ENCODE measurements at regions not wholly inside any gene's neighbourhood (a gene's known extent, or its start where the extent isn't known, plus 50 kb on each side); places are given as distances from the start of the nearest gene placed in this dataset.

DNA sequence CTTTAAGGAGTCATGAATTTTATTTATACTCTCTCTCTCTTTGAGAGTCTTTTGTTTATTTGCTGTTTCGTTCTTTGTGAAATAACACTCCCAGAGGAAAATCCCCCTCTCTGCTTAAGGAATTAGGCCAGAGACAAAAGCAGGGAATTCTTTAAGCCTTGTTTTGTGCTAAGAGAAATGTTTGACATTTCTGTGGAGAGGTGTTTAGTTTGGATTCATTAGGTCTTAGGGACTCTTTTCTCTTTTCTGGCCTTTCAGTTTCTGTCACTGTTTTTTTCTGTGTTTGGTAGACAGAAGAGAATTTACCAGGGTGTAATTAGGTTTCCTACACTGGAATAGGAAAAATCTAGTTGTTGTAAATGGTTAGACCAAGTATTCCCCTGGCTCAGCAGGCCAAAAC lies 241.8 kb upstream of the NR2F2 start:
- Histone ChIP-seq H2AFZ (no peak overlapping the region), H3K27me3 (replicated peaks; ENCODE audit: insufficient read depth) (no peaks in the 10 kb centered on the region), H3K4me1 (ENCODE audit: insufficient read depth) (peaks cover 4% of the 10 kb centered on the region; the same call in 1 of the 2 replicates), H3K36me3 (ENCODE audit: low read depth) (no peaks in the 10 kb centered on the region), H3K9me2 (ENCODE audit: insufficient read depth) (no peaks in the 10 kb centered on the region), H4K20me1 (ENCODE audit: insufficient read depth) (no peaks in the 10 kb centered on the region), H3K4me3 (no peak overlapping the region), H3K9ac (no peak overlapping the region), H3K4me2 (ENCODE audit: unreplicated experiment) (no peak overlapping the region), H3K79me2 (ENCODE audit: insufficient read depth) (no peaks in the 10 kb centered on the region), H3K9me3 (ENCODE audit: low read depth) (no peaks in the 10 kb centered on the region), H3K27ac (no peak overlapping the region), H3F3A (ENCODE audit: insufficient read depth) (no peaks in the 10 kb centered on the region)
- DNase-seq, result no peak
- in situ Hi-C loops (cut with MboI), result no loop called here
- TF ChIP-seq EZH2phosphoT487 (IDR thresholded peaks at IDR 0.05; ENCODE audit: insufficient read depth, low read depth) (no peak), EZH2 (IDR thresholded peaks at IDR 0.05; ENCODE audit: insufficient read depth, poor library complexity, severe bottlenecking) (no peak)
- WGBS, 2 experiments (ENCODE audit: low coverage in 1 of 2, low lambda C conversion rate in 2 of 2, missing lambda C conversion rate in 2 of 2), result 87 to 96% methylated on average over 1 of the region's 1 CpG

DNA sequence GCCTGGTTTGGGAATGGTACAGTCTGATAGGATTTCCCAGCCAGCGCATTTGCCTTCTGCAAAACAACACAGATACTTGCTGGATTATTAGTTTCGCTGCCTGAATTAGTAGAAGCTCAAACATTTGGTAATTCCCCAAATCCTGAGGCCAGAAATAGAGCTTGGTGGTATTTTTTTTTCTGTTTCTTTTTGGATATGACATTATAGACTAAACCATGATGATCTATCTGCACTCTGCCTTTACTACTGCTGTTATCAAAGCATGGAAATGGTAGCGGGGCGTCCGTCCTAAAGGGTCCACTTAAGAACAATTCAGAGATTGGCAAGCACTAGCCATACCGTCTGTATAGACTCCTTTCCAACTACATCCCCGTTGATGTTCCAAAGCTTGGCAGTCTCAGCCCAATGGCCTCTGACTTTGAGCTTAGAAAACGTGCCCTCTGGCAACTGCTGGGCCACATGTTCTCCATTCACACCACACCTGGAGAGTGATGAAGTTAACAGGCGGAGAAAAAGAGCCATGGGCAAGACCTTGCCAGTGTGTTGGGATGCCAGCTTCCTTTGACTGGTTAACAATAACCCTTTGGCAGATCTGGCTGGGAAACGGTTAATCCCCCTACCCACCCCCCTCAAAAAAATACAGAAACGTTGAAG lies 241.0 kb upstream of the NR2F2 start:
- H3K27me3 ChIP-seq (replicated peaks; ENCODE audit: insufficient read depth), result no peaks in the 10 kb centered on the region
- in situ Hi-C loops (cut with MboI), result no loop called here
- no peak for DNase-seq

DNA sequence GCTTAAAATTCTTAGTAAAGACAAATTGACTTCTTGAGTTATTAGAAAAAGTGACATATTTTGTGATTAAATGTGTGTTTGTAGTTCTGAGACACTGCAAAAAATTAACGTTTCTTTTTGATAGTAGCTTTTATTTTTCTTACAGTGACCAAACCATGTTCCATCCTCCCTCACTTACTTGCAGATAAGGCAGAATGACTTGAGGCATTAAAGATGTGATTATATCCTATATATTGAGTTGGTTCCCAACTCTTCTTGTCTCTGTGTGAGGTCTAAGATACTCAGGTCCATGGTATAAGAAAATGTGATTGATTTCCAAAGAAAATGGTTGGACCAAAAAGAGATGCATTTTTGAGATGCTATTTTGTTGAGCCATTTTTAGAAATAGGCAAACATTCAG lies 238.3 kb upstream of the NR2F2 start:
- H3K9me2 ChIP-seq (ENCODE audit: insufficient read depth), result no peaks in the 10 kb centered on the region
- H3K9me3 ChIP-seq (ENCODE audit: low read depth), result no peaks in the 10 kb centered on the region
- H3K9ac ChIP-seq, result no peak overlapping the region
- no peaks in the 10 kb centered on the region for H3K79me2 ChIP-seq (ENCODE audit: insufficient read depth)
- in situ Hi-C loops (cut with MboI), result no loop called here
- no peaks in the 10 kb centered on the region for H4K20me1 ChIP-seq (ENCODE audit: insufficient read depth)
- no peak overlapping the region for H3K27ac ChIP-seq
- no peaks in the 10 kb centered on the region for H3K27me3 ChIP-seq (replicated peaks; ENCODE audit: insufficient read depth)
- H3K4me1 ChIP-seq (ENCODE audit: insufficient read depth), result peaks cover 4% of the 10 kb centered on the region; the same call in 1 of the 2 replicates
- no peak for TF ChIP-seq EZH2phosphoT487 (IDR thresholded peaks at IDR 0.05; ENCODE audit: insufficient read depth, low read depth)
- no peak for TF ChIP-seq EZH2 (IDR thresholded peaks at IDR 0.05; ENCODE audit: insufficient read depth, poor library complexity, severe bottlenecking)
- no peak for DNase-seq
- no peak overlapping the region for H2AFZ ChIP-seq
- 7 to 10% methylated on average over 1 of the region's 1 CpG for WGBS, 2 experiments (ENCODE audit: low coverage in 1 of 2, low lambda C conversion rate in 2 of 2, missing lambda C conversion rate in 2 of 2)
- H3K4me2 ChIP-seq (ENCODE audit: unreplicated experiment), result no peak overlapping the region
- H3F3A ChIP-seq (ENCODE audit: insufficient read depth), result no peaks in the 10 kb centered on the region
- H3K4me3 ChIP-seq, result no peak overlapping the region
- H3K36me3 ChIP-seq (ENCODE audit: low read depth), result no peaks in the 10 kb centered on the region

More for the DNA sequence above, 241.0 kb upstream of the NR2F2 start:
- peaks cover 4% of the 10 kb centered on the region; the same call in 1 of the 2 replicates for H3K4me1 ChIP-seq (ENCODE audit: insufficient read depth)
- no peaks in the 10 kb centered on the region for H3K36me3 ChIP-seq (ENCODE audit: low read depth)
- no peaks in the 10 kb centered on the region for H3K9me2 ChIP-seq (ENCODE audit: insufficient read depth)
- 55% methylated on average over 11 of the region's 11 CpGs for WGBS, 2 experiments (ENCODE audit: low coverage in 1 of 2, low lambda C conversion rate in 2 of 2, missing lambda C conversion rate in 2 of 2)
- H3K4me3 ChIP-seq, result no peak overlapping the region
- TF ChIP-seq EZH2 (IDR thresholded peaks at IDR 0.05; ENCODE audit: insufficient read depth, poor library complexity, severe bottlenecking), result no peak
- no peak for TF ChIP-seq EZH2phosphoT487 (IDR thresholded peaks at IDR 0.05; ENCODE audit: insufficient read depth, low read depth)
- no peaks in the 10 kb centered on the region for H3F3A ChIP-seq (ENCODE audit: insufficient read depth)
- H2AFZ ChIP-seq, result no peak overlapping the region
- no peak overlapping the region for H3K4me2 ChIP-seq (ENCODE audit: unreplicated experiment)
- H3K79me2 ChIP-seq (ENCODE audit: insufficient read depth), result no peaks in the 10 kb centered on the region
- no peaks in the 10 kb centered on the region for H4K20me1 ChIP-seq (ENCODE audit: insufficient read depth)
- no peak overlapping the region for H3K27ac ChIP-seq
- no peaks in the 10 kb centered on the region for H3K9me3 ChIP-seq (ENCODE audit: low read depth)
- H3K9ac ChIP-seq, result no peak overlapping the region

DNA sequence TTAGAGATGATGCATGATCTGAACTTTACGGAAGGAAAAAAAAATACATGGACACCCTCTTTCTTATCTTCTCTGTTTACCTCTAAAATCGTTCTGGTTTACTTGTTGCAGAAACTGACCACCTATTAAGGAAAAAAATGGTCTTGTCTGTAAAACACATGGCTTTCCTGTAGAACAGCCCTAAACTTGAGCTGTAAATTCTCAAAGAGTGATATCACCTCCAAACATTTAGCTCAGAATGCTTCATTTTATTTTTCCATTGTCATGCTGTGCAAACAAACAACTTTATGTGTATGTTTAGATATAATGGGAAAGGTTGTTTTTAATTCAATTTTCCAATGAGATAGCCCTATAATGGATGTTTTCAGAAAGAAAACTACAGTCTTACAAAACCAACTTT lies 237.4 kb upstream of the NR2F2 start:
- H3K27me3 ChIP-seq (replicated peaks; ENCODE audit: insufficient read depth), result no peaks in the 10 kb centered on the region
- H3F3A ChIP-seq (ENCODE audit: insufficient read depth), result no peaks in the 10 kb centered on the region
- DNase-seq, result peak; percentile 11
- H3K4me3 ChIP-seq, result no peak overlapping the region
- no peaks in the 10 kb centered on the region for H3K9me3 ChIP-seq (ENCODE audit: low read depth)
- no peak overlapping the region for H2AFZ ChIP-seq
- H3K27ac ChIP-seq, result no peak overlapping the region
- H3K4me1 ChIP-seq (ENCODE audit: insufficient read depth), result peaks cover 4% of the 10 kb centered on the region; the same call in 1 of the 2 replicates
- no peak overlapping the region for H3K4me2 ChIP-seq (ENCODE audit: unreplicated experiment)
- 41 to 43% methylated on average over 2 of the region's 2 CpGs for WGBS, 2 experiments (ENCODE audit: low coverage in 1 of 2, low lambda C conversion rate in 2 of 2, missing lambda C conversion rate in 2 of 2)
- H3K9ac ChIP-seq, result no peak overlapping the region
- H3K36me3 ChIP-seq (ENCODE audit: low read depth), result no peaks in the 10 kb centered on the region
- no peaks in the 10 kb centered on the region for H3K9me2 ChIP-seq (ENCODE audit: insufficient read depth)
- no peaks in the 10 kb centered on the region for H3K79me2 ChIP-seq (ENCODE audit: insufficient read depth)
- H4K20me1 ChIP-seq (ENCODE audit: insufficient read depth), result no peaks in the 10 kb centered on the region
- in situ Hi-C loops (cut with MboI), result no loop called here
- no peak for TF ChIP-seq EZH2phosphoT487 (IDR thresholded peaks at IDR 0.05; ENCODE audit: insufficient read depth, low read depth)
- no peak for TF ChIP-seq EZH2 (IDR thresholded peaks at IDR 0.05; ENCODE audit: insufficient read depth, poor library complexity, severe bottlenecking)

Measured in GM23248 (cell line).